Stimulated activated memory B cell treated with anti-CD40 and anti-IgM and Interleukin-4, amounts not matched to agents 10 μg/mL and 1 μg/mL and 100 μg/mL, for 72 hours (primary cell): ENCODE measurements at regions not wholly inside any gene's neighbourhood (a gene's known extent, or its start where the extent isn't known, plus 50 kb on each side); places are given as distances from the start of the nearest gene placed in this dataset.

Source experiments
- ATAC-seq: fragments of 150-1000 bp; cut with Tn5 transposase; 2 replicates; pipeline ENCODE4 v1.10.0; 2021
- H3K27ac Mint-ChIP-seq: one replicate; pipeline ENCODE4 v1.8.0; 2022; ENCODE audit warnings: mild to moderate bottlenecking, mixed read lengths
- H3K27me3 Mint-ChIP-seq: one replicate; pipeline ENCODE4 v1.8.0; 2022; ENCODE audit warnings: mixed read lengths
- H3K36me3 Mint-ChIP-seq: one replicate; pipeline ENCODE4 v1.8.0; 2022; ENCODE audit warnings: mixed read lengths
- H3K4me1 Mint-ChIP-seq: one replicate; pipeline ENCODE4 v1.8.0; 2022; ENCODE audit warnings: mixed read lengths
- H3K4me3 Mint-ChIP-seq: one replicate; pipeline ENCODE4 v1.8.0; 2022; ENCODE audit warnings: mild to moderate bottlenecking, moderate library complexity, mixed read lengths
- H3K9me3 Mint-ChIP-seq: one replicate; pipeline ENCODE4 v1.8.0; 2022; ENCODE audit warnings: mixed read lengths

DNA sequence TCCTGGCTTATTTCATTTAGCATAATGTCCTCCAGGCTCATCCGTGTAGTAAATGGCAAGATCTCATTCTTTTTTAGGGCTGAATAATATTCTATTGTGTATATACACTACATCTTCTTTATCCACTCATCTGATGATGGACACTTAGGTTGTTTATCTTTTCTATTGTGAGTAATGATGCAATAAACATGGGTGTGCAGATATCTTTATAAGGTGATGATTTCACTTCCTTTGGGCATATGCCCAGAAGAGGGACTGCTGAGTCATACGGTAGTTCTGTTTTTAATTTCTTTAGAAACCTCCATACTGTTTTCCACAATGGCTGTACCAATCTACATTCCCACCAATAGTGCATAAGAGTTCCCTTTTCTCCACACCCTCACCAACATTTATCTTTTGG, 317.6 kb upstream of the CNKSR2 start:
- no peak overlapping the region for H3K27ac Mint-ChIP-seq
- H3K4me3 Mint-ChIP-seq, result no peak overlapping the region
- peaks cover 2% of the 10 kb centered on the region for H3K9me3 Mint-ChIP-seq
- no peaks in the 10 kb centered on the region for H3K36me3 Mint-ChIP-seq
- no peak for ATAC-seq
- no peaks in the 10 kb centered on the region for H3K4me1 Mint-ChIP-seq
- H3K27me3 Mint-ChIP-seq, result no peaks in the 10 kb centered on the region

DNA sequence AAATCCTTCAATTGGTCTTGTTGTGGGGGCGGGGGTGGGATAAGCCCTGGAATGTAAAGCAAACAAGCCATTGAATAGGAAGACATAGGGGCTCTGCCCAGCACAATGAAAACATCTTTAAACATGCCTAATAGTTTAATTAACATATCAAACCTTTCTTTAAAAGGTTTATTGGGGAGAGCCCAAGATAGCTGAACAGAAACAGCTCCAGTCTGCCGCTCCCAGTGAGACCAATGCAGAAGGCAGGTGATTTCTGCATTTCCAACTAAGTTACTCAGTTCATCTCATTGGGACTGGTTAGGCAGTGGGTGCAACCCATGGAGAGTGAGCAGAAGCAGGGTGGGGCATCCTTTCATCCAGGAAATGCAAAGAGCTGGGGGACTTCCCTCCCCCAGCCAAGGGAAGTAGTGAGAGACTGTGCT, 327.2 kb upstream of the CNKSR2 start:
- Mint-ChIP-seq H3K4me3 (no peak overlapping the region), H3K27ac (no peak overlapping the region), H3K9me3 (no peaks in the 10 kb centered on the region), H3K27me3 (peaks cover 19% of the 10 kb centered on the region), H3K36me3 (no peaks in the 10 kb centered on the region), H3K4me1 (no peaks in the 10 kb centered on the region)
- no peak for ATAC-seq

DNA sequence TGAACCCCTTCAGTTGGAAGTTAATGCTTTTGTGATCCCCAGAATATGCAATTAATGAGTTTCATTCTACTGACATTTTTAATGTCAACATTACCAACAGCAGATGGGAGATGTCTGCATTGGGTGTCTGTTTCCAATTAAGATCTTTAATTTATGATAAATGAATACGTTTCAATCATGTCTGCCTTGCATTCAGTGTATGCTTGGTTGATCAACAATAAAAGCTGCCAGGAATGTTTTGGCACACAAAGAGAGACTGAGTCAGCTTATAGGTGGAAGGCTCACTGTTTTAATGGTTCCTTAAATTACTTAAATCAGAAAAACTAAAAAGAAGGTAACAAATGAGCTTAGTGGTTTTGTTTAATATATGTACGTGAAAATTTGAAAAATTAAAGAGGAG, 359.9 kb upstream of the CNKSR2 start:
- Mint-ChIP-seq H3K4me1 (no peaks in the 10 kb centered on the region), H3K36me3 (no peaks in the 10 kb centered on the region), H3K27me3 (no peaks in the 10 kb centered on the region), H3K4me3 (no peak overlapping the region), H3K9me3 (peaks cover 4% of the 10 kb centered on the region), H3K27ac (no peak overlapping the region)
- no peak for ATAC-seq

DNA sequence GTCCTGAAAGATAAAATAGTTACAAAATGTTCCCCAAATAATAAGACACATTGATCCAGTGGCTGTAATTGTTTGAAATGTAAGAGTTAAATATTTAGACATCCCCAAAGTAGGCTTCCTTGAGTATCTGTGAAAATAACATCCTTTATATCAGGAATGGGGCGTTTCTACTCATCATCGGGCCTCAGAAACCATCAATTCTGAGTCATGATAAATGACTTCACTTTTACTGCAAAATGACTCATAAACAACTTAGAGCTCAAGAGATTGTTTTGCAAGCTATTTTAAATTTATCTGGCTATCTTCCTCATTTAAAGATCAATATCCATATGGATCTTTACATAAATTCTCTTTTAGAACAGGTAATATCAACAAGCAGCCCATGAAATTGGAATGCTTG, 369.4 kb upstream of the CNKSR2 start:
- Mint-ChIP-seq H3K27ac (no peak overlapping the region), H3K9me3 (no peaks in the 10 kb centered on the region), H3K36me3 (no peaks in the 10 kb centered on the region), H3K27me3 (no peaks in the 10 kb centered on the region), H3K4me1 (no peaks in the 10 kb centered on the region), H3K4me3 (no peak overlapping the region)
- no peak for ATAC-seq

DNA sequence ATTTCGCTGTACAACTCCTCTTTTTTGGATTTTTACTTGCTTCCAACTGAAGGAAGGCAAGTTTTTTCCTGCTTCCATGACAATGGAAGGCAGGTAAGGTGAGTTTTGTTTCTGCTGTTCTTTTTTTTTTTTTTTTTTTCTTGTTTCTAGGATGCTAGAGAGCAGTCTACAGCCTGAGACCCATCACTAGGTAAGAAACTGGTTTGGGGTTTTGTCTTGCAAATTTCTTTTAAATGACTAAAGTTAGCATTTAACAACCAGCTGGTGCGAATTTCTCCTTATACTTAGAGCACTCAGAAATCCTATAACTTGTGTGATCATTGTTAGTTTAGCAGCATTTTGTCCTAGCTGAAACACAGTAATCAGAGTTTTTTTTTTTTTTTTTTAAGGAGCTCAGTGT, 378.4 kb upstream of the CNKSR2 start:
- Mint-ChIP-seq H3K4me3 (no peak overlapping the region), H3K27ac (no peak overlapping the region), H3K36me3 (no peaks in the 10 kb centered on the region), H3K4me1 (no peaks in the 10 kb centered on the region), H3K9me3 (no peaks in the 10 kb centered on the region), H3K27me3 (no peaks in the 10 kb centered on the region)
- no peak for ATAC-seq

DNA sequence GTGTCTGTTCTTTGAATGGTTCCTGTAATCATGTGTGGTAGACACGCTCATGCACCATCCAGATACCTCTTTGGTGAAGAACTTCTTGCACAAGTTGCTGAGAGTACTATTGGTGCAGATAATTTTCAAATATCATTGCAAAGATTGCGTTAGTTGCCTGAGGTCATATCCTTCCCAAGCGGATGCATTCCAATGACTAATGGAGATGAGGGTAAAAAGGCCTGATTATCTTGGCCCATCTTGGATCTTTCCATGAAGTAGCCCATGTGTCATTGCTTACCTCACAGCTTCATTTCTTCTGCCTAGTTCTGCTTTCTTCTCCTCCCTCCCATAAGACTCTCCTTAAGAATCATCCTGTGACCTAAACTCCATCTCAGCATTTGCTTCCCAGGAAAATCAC, 384.9 kb upstream of the CNKSR2 start:
- no peak for ATAC-seq
- H3K27ac Mint-ChIP-seq, result no peak overlapping the region
- no peak overlapping the region for H3K4me3 Mint-ChIP-seq
- H3K9me3 Mint-ChIP-seq, result no peaks in the 10 kb centered on the region
- H3K4me1 Mint-ChIP-seq, result no peaks in the 10 kb centered on the region
- no peaks in the 10 kb centered on the region for H3K27me3 Mint-ChIP-seq
- H3K36me3 Mint-ChIP-seq, result no peaks in the 10 kb centered on the region

DNA sequence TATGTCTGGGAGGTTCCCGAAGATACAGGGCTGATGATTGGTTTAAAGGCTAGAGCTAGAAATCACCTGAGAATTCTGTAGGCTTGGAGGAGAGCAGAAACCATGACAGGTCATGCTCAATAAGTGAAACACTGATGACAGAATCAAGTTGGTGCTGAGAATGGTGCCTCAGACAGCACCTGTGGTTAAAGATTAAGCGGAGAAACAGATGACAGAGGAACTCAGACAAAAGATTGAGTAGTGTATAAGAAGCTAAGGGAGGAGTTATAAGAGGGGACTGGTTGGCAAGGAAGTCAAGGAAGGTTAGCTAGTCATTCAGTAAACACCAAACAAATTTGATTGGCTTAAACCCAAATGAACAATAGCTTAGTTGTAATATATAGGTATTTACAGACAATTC, 385.4 kb upstream of the CNKSR2 start:
- Mint-ChIP-seq H3K4me3 (no peak overlapping the region), H3K4me1 (no peaks in the 10 kb centered on the region), H3K27me3 (no peaks in the 10 kb centered on the region), H3K36me3 (no peaks in the 10 kb centered on the region), H3K27ac (no peak overlapping the region), H3K9me3 (no peaks in the 10 kb centered on the region)
- no peak for ATAC-seq

DNA sequence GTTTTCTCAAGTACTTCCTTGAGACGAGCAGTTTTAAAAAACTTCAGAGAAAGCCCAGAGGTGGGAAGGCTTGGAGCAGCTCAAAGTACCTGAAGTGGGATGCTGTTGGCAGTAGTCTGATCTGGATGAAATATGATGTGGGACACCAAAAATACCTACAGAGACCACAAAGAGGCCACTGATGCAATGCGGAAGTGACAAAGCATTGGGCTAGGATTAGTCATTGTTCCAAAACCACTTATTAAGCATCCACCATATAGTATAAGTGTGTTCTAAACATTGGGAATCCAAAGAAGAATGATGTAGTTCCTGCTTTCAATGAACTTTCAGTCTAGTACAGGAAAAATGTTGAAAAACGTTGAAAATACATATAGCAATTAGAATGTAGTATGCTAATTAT, 386.1 kb upstream of the CNKSR2 start:
- H3K4me3 Mint-ChIP-seq, result no peak overlapping the region
- no peak overlapping the region for H3K27ac Mint-ChIP-seq
- ATAC-seq, result no peak
- H3K27me3 Mint-ChIP-seq, result no peaks in the 10 kb centered on the region
- no peaks in the 10 kb centered on the region for H3K4me1 Mint-ChIP-seq
- no peaks in the 10 kb centered on the region for H3K36me3 Mint-ChIP-seq
- H3K9me3 Mint-ChIP-seq, result no peaks in the 10 kb centered on the region

DNA sequence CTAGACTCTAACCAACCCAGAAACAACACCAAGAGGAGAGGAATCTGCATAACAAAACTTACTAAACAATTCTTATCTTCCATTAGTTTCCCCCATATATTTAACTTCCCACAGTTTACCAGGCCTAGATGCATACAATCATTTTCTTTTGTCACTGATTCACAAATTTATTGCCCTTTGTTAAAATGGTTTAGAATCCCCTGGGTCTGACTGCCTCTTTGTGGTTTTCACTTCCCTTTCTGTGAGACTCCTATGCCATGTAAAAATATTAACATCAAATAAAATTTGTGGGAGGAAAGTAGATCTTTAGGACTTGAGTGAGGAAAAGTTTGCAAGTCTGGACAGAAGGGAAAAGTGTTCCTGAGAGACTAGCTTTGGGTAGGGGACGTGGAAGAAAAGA, 393.8 kb upstream of the CNKSR2 start:
- Mint-ChIP-seq H3K4me3 (no peak overlapping the region), H3K27me3 (no peaks in the 10 kb centered on the region), H3K9me3 (peaks cover 3% of the 10 kb centered on the region), H3K36me3 (no peaks in the 10 kb centered on the region), H3K27ac (no peak overlapping the region), H3K4me1 (no peaks in the 10 kb centered on the region)
- no peak for ATAC-seq

DNA sequence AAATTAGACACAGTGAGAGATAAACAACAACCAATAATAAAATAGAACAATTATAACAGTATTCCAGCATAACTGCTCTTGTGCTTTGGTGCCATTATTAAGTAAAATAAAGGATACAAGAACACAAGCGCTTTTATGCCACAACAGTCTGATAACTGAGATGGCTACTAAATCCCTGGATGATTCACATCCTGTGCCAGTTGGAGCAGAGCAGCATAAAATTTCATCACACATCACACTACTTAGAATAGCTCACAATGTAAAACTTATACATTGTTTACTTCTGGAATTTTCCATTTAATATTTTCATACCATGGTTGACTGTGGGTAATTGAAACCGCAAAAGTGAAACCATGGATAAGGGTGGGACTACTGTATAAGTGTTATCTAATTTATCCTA, 399.9 kb upstream of the CNKSR2 start:
- no peak overlapping the region for H3K4me3 Mint-ChIP-seq
- H3K4me1 Mint-ChIP-seq, result no peaks in the 10 kb centered on the region
- no peak overlapping the region for H3K27ac Mint-ChIP-seq
- no peaks in the 10 kb centered on the region for H3K36me3 Mint-ChIP-seq
- H3K9me3 Mint-ChIP-seq, result no peaks in the 10 kb centered on the region
- H3K27me3 Mint-ChIP-seq, result no peaks in the 10 kb centered on the region
- ATAC-seq, result no peak

DNA sequence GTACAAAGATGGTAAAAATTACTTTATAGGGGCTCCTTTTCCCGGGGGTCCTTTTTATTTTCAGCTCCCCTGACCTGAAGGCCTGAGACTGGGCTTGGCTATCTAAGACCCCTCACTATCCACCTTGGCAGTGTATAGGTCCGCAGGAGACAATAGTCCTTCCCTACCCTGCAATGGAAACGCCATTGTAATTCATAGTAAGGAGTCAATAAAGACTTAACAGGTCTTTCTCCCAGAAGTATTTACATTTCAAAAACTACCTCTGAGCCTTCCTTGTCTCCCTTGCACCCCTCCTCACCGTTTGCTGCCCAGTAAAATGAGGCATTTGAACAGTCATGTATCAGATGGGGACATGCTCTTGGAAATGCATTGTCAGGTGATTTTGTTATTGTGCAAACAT, 401.2 kb upstream of the CNKSR2 start:
- Mint-ChIP-seq H3K4me1 (no peaks in the 10 kb centered on the region), H3K36me3 (no peaks in the 10 kb centered on the region), H3K27me3 (no peaks in the 10 kb centered on the region), H3K4me3 (no peak overlapping the region), H3K9me3 (no peaks in the 10 kb centered on the region), H3K27ac (no peak overlapping the region)
- ATAC-seq, result no peak

DNA sequence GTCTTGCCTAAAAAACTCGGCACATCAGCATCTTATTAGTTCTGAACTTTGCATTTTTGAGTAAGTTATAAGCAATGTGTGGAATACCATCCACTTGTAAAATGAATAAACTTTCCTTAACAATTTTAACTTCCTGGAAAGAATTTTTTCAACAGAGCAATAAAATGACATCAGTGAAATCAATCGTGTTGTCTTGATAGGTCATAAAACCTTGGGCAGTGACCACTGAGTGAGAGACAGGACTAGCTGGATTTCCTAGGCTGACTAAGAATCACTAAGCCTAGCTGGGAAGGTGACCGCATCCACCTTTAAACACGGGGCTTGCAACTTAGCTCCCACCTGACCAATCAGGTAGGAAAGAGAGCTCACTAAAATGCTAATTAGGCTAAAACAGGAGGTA, 403.0 kb upstream of the CNKSR2 start:
- H3K36me3 Mint-ChIP-seq, result no peaks in the 10 kb centered on the region
- peaks cover 3% of the 10 kb centered on the region for H3K9me3 Mint-ChIP-seq
- no peaks in the 10 kb centered on the region for H3K27me3 Mint-ChIP-seq
- no peak overlapping the region for H3K27ac Mint-ChIP-seq
- no peak for ATAC-seq
- H3K4me1 Mint-ChIP-seq, result no peaks in the 10 kb centered on the region
- H3K4me3 Mint-ChIP-seq, result no peak overlapping the region

DNA sequence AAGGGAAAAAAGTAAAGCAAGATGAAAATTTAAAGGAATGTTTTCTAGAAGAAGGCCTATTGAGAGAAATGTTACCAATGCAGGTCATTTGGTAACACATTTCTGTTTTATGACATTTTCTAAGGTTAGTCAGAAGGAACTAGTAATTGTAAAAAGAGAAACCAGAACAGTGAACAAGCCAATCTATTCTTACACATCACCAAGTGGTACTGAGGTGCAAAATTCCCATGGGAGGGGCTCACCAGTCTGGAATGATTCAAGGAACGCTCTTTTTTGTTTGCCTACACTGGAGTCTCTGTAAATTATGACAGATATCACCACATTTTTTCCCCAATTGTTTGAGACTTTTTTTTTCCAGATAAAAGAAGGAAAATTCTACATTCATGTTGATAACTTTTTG, 404.7 kb upstream of the CNKSR2 start:
- no peak overlapping the region for H3K27ac Mint-ChIP-seq
- H3K9me3 Mint-ChIP-seq, result peaks cover 3% of the 10 kb centered on the region
- no peaks in the 10 kb centered on the region for H3K4me1 Mint-ChIP-seq
- no peaks in the 10 kb centered on the region for H3K36me3 Mint-ChIP-seq
- no peaks in the 10 kb centered on the region for H3K27me3 Mint-ChIP-seq
- ATAC-seq, result no peak
- no peak overlapping the region for H3K4me3 Mint-ChIP-seq

DNA sequence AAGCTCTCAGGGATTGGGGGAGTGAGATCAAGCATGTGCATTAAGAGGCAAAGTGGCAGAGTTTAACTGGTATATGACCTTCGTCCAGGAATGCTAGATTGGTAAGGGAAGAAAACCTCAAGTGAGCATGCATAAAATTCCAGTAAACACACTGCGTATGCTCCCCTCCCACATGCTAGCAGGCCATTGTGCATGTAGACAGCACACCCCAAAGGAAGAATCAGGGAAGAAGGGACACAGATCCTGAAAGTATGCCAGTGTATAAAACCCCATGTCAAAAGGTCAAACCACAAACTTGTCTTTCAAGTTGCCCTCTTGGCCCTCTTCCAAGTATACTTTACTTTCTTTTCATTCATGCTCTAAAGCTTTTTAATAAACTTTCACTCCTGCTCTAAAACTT, 405.2 kb upstream of the CNKSR2 start:
- Mint-ChIP-seq H3K9me3 (peaks cover 3% of the 10 kb centered on the region), H3K36me3 (no peaks in the 10 kb centered on the region), H3K27ac (no peak overlapping the region), H3K4me3 (no peak overlapping the region), H3K27me3 (no peaks in the 10 kb centered on the region), H3K4me1 (no peaks in the 10 kb centered on the region)
- no peak for ATAC-seq

DNA sequence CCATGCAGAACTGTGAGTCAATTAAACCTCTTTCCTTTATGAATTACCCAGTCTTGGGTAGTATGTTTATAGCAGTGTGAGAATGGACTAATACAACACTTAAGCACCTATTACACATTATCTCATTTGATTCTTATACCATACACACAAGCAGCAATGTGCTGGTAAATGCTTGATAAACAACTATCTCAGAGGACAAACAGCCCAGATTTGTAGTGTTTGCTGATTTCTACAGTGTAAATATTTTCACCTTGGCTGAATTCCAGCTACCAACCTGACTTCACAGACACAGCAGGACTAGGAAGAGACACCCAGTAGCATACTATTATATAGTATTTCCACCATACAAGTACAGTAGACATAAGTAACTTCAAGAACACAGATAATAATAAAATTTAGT, 406.5 kb upstream of the CNKSR2 start:
- H3K27me3 Mint-ChIP-seq, result no peaks in the 10 kb centered on the region

DNA sequence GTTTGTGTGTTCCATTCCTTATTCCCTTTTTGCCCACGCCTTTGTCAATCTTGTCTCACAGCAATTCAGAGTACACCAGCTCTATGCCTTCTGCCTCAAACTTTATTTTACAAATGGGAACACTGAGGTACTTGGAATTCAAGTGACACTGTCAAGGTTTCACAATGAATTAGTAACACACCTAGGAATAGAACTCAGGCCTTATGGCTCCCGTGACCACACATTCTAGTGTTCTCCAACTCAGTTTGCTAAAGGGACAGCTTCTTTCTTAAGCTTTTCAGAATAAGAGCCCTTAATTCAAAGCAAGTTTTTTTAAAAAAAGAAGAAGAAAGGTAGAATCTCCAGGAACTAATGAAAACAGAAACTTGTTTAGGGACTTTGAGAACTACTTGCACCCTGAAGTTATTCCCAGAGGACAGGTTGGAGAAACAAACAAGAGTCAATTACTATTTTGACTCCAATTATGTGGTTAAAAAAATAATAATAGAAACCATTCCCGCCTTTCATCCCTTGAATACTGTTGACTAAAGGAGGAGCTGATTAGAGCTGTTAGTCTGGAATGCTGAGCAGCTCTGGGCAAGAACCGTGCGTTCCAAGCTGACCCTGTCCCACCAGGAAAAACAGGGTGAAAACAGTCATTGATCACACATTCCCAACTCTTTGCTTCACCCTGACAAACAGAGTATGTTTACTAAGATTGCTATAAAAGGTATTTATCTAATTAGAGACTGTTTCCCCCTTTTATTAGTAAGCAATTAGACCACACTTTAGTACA, 408.8 kb upstream of the CNKSR2 start:
- ATAC-seq, result no peak
- H3K27ac Mint-ChIP-seq, result no peak overlapping the region
- no peaks in the 10 kb centered on the region for H3K36me3 Mint-ChIP-seq
- no peak overlapping the region for H3K4me3 Mint-ChIP-seq
- H3K4me1 Mint-ChIP-seq, result no peaks in the 10 kb centered on the region
- no peaks in the 10 kb centered on the region for H3K27me3 Mint-ChIP-seq
- H3K9me3 Mint-ChIP-seq, result peaks cover 10% of the 10 kb centered on the region

More for the DNA sequence above, 406.5 kb upstream of the CNKSR2 start:
- no peak overlapping the region for H3K27ac Mint-ChIP-seq
- no peaks in the 10 kb centered on the region for H3K4me1 Mint-ChIP-seq
- H3K4me3 Mint-ChIP-seq, result no peak overlapping the region
- no peak for ATAC-seq
- H3K36me3 Mint-ChIP-seq, result no peaks in the 10 kb centered on the region
- H3K9me3 Mint-ChIP-seq, result peaks cover 10% of the 10 kb centered on the region

DNA sequence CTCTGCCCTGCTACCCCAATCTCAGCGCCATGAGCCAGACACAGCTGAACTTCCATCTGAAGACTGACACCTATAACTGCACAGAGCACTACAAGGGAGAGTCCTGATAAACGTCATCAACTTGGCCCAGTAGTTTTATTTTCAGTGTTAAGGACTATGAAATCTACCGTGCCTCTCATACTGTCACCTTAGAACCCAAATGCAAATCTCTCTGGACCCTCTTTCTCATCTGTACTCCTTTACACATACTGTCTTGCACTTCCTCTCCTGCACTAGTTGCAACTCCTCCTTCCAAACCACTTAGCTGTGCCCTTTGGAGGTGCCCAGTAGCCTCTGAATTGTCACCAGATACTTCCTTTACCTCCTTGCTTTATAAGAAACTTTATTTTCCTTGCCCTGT, 420.2 kb upstream of the CNKSR2 start:
- Mint-ChIP-seq H3K36me3 (no peaks in the 10 kb centered on the region), H3K27me3 (no peaks in the 10 kb centered on the region), H3K9me3 (no peaks in the 10 kb centered on the region), H3K27ac (no peak overlapping the region), H3K4me3 (no peak overlapping the region), H3K4me1 (no peaks in the 10 kb centered on the region)
- no peak for ATAC-seq
